ENCODE measurements at regions not wholly inside any gene's neighbourhood (a gene's known extent, or its start where the extent isn't known, plus 50 kb on each side); places are given as distances from the start of the nearest gene placed in this dataset.

- no peak overlapping the region; a peak in 1 of 4 replicates for H3K4me2 ChIP-seq (ENCODE audit: insufficient read depth in 1 of 2, low read depth in 2 of 2, low read length in 2 of 2)
- H2BK5ac ChIP-seq (ENCODE audit: low read depth, low read length): peak overlapping the region; percentile 47; the same call in 1 of the 2 replicates
- no peak overlapping the region for H2AFZ ChIP-seq (ENCODE audit: low read length)
- POLR2A ChIA-PET (ENCODE audit: partially characterized antibody): no interaction called here
- peaks cover 0 to 5% (median 0%) of the 10 kb centered on the region in 4 experiments; a peak in 1 of 8 replicates for H3K36me3 ChIP-seq (ENCODE audit: control insufficient read depth in 2 of 4, insufficient read depth in 4 of 4, low read length in 3 of 4)
- H3K9ac ChIP-seq (replicated peaks in 1 of 4; ENCODE audit: extremely low read depth in 1 of 4, low read depth in 3 of 4, low read length in 3 of 4): no peak overlapping the region
- no peak overlapping the region for H3K14ac ChIP-seq (ENCODE audit: insufficient read length)
- H3K79me2 ChIP-seq (ENCODE audit: control insufficient read depth in 1 of 2, insufficient read depth in 2 of 2, low read length in 2 of 2): no peaks in the 10 kb centered on the region
- peak overlapping the region; percentile 45 for H4K91ac ChIP-seq (replicated peaks; ENCODE audit: insufficient read length, low read length)
- no peak overlapping the region for H3K56ac ChIP-seq (replicated peaks; ENCODE audit: insufficient read length, low read depth, low read length)
- WGBS, 2 experiments (ENCODE audit: extremely low coverage in 1 of 2, insufficient coverage in 1 of 2, insufficient read length in 1 of 2, insufficient replicate concordance in 2 of 2, low coverage in 1 of 2, low lambda C conversion rate in 2 of 2, missing lambda C conversion rate in 1 of 2): 88% methylated on average over 68 of the region's 85 CpGs; no CpG with 5 or more reads in 1 of the 2 experiments
- TF ChIP-seq CBX8 (IDR thresholded peaks at IDR 0.05; ENCODE audit: borderline replicate concordance, low read depth, low read length) (no peak), JUND (IDR thresholded peaks at IDR 0.05; ENCODE audit: low read length) (no peak), NRF1 (IDR thresholded peaks at IDR 0.05; ENCODE audit: low read depth, low read length) (0 out of 2 replicates have a peak, but pooled peaks have one; percentile 17)
- H3K23me2 ChIP-seq (ENCODE audit: low read depth, low read length): peaks cover 3% of the 10 kb centered on the region; the same call in 1 of the 2 replicates
- peak overlapping the region; percentile 25 for H3K4ac ChIP-seq (replicated peaks; ENCODE audit: insufficient read length, low read depth, low read length)
- no peak overlapping the region for H4K5ac ChIP-seq (ENCODE audit: insufficient read length, low read depth, low read length)
- H4K8ac ChIP-seq (ENCODE audit: extremely low read depth, insufficient read depth, low read length): no peak overlapping the region
- H2BK20ac ChIP-seq (ENCODE audit: low read length): 0 out of 2 replicates have a peak overlapping the region, but pooled peaks have one; percentile 44
- no peaks in the 10 kb centered on the region for H3K79me1 ChIP-seq (ENCODE audit: low read depth, low read length)
- H4K20me1 ChIP-seq (replicated peaks in 1 of 2; ENCODE audit: control insufficient read depth in 1 of 2, insufficient read depth in 2 of 2, low read length in 2 of 2): no peaks in the 10 kb centered on the region
- no peak overlapping the region for H2BK15ac ChIP-seq (ENCODE audit: low read length)
- no peak for DNase-seq (ENCODE audit: low read depth in 1 of 2, low spot score in 2 of 2)
- peaks cover 11 to 21% (median 20%) of the 10 kb centered on the region in 4 experiments; a peak in 5 of 7 replicates for H3K4me1 ChIP-seq (replicated peaks in 1 of 4; ENCODE audit: control insufficient read depth in 3 of 4, insufficient read depth in 4 of 4, low read length in 3 of 4)
- H3K23ac ChIP-seq (ENCODE audit: insufficient read length): no peak overlapping the region
- FAIRE-seq: no peak
- CTCF ChIA-PET (ENCODE audit: partially characterized antibody): interaction anchor here (1.3 kb wide), 1 partner anchor 134 kb away, joined by 4 read pairs; no protein-coding TSS in a partner anchor
- H3K27me3 ChIP-seq (replicated peaks in 1 of 4; ENCODE audit: control insufficient read depth in 3 of 4, extremely low read depth in 1 of 4, insufficient read depth in 3 of 4, low read length in 3 of 4): no peaks in the 10 kb centered on the region
- H3K9me3 ChIP-seq (ENCODE audit: insufficient read depth in 2 of 2, low read depth in 1 of 2, low read length in 1 of 2): peaks cover 0 to 9% of the 10 kb centered on the region in 2 experiments; a peak in 1 of 4 replicates
- no peak overlapping the region for H2BK120ac ChIP-seq (replicated peaks; ENCODE audit: low read depth, low read length)
- no peak overlapping the region for H3K4me3 ChIP-seq (ENCODE audit: extremely low read depth in 1 of 4, insufficient read depth in 2 of 4, low read depth in 3 of 4, low read length in 4 of 4)
- no peak overlapping the region; the same call in 1 of the 2 replicates for H3K27ac ChIP-seq (ENCODE audit: low read depth, low read length)
- H2BK12ac ChIP-seq (ENCODE audit: low read depth, low read length): peak overlapping the region; percentile 33; the same call in 1 of the 2 replicates
- no peak overlapping the region; the same call in 1 of the 2 replicates for H2AK5ac ChIP-seq (ENCODE audit: low read depth, low read length)
- H3K18ac ChIP-seq (ENCODE audit: extremely low read depth, low read length): peak overlapping the region; percentile 49; the same call in 1 of the 2 replicates
These were observed 1120.8 kb upstream of the TMEM132C start for GRCh38 chr12:127145929-127146789.
